ENCODE measurements at regions not wholly inside any gene's neighbourhood (a gene's known extent, or its start where the extent isn't known, plus 50 kb on each side); places are given as distances from the start of the nearest gene placed in this dataset.

- DNase-seq (no peak), ATAC-seq (no peak)
- H3K4me1 ChIP-seq: no peaks in the 10 kb centered on the region
- H3K9me3 ChIP-seq: no peaks in the 10 kb centered on the region
- no peaks in the 10 kb centered on the region for H3K36me3 ChIP-seq
- intact Hi-C loops (cut with DNase I): no loop called here
- H3K27ac ChIP-seq: no peak overlapping the region
- TF ChIP-seq CTCF (IDR thresholded peaks at IDR 0.05): no peak
- no peak overlapping the region for H3K4me3 ChIP-seq
- H3K27me3 ChIP-seq (ENCODE audit: low read depth): peaks cover 9% of the 10 kb centered on the region
These were observed 116.4 kb upstream of the NFE2L3 start for GRCh38 chr7:26035552-26035951.

GRCh38 chr7:26036092-26036491, 115.9 kb upstream of the NFE2L3 start:
- H3K27me3 ChIP-seq (ENCODE audit: low read depth): peaks cover 14% of the 10 kb centered on the region
- no peak for DNase-seq
- intact Hi-C loops (cut with DNase I): no loop called here
- TF ChIP-seq CTCF (IDR thresholded peaks at IDR 0.05): no peak
- no peak for ATAC-seq
- no peak overlapping the region for H3K27ac ChIP-seq
- H3K9me3 ChIP-seq: no peaks in the 10 kb centered on the region
- H3K4me3 ChIP-seq: no peak overlapping the region
- no peaks in the 10 kb centered on the region for H3K4me1 ChIP-seq
- H3K36me3 ChIP-seq: no peaks in the 10 kb centered on the region

GRCh38 chr7:26038201-26038990, 113.6 kb upstream of the NFE2L3 start:
- no peak for TF ChIP-seq CTCF (IDR thresholded peaks at IDR 0.05)
- H3K27ac ChIP-seq: no peak overlapping the region
- intact Hi-C loops (cut with DNase I): no loop called here
- no peak overlapping the region for H3K4me3 ChIP-seq
- no peak for ATAC-seq
- no peaks in the 10 kb centered on the region for H3K9me3 ChIP-seq
- H3K36me3 ChIP-seq: no peaks in the 10 kb centered on the region
- no peak for DNase-seq
- no peaks in the 10 kb centered on the region for H3K4me1 ChIP-seq
- H3K27me3 ChIP-seq (ENCODE audit: low read depth): peaks cover 14% of the 10 kb centered on the region

- H3K27ac ChIP-seq: no peak overlapping the region
- no peaks in the 10 kb centered on the region for H3K4me1 ChIP-seq
- no peak for TF ChIP-seq CTCF (IDR thresholded peaks at IDR 0.05)
- intact Hi-C loops (cut with DNase I): no loop called here
- DNase-seq (no peak), ATAC-seq (no peak)
- no peaks in the 10 kb centered on the region for H3K9me3 ChIP-seq
- peaks cover 14% of the 10 kb centered on the region for H3K27me3 ChIP-seq (ENCODE audit: low read depth)
- no peaks in the 10 kb centered on the region for H3K36me3 ChIP-seq
- H3K4me3 ChIP-seq: no peak overlapping the region
These were observed 111.9 kb upstream of the NFE2L3 start for GRCh38 chr7:26040085-26040484.

GRCh38 chr7:26042237-26042636, 109.8 kb upstream of the NFE2L3 start:
- DNase-seq (no peak), ATAC-seq (no peak)
- intact Hi-C loops (cut with DNase I): no loop called here
- Histone ChIP-seq H3K4me3 (no peak overlapping the region), H3K4me1 (no peaks in the 10 kb centered on the region), H3K27me3 (ENCODE audit: low read depth) (peaks cover 14% of the 10 kb centered on the region), H3K36me3 (no peaks in the 10 kb centered on the region), H3K27ac (no peak overlapping the region), H3K9me3 (no peaks in the 10 kb centered on the region)
- TF ChIP-seq CTCF (IDR thresholded peaks at IDR 0.05): no peak

Data from lower lobe of right lung (tissue), 2 donors.